Neutrophil (primary cell): ENCODE measurements at regions not wholly inside any gene's neighbourhood (a gene's known extent, or its start where the extent isn't known, plus 50 kb on each side); places are given as distances from the start of the nearest gene placed in this dataset.

ENCODE experiments used
- H3K27ac ChIP-seq: fragments of 200-600 bp; sonication (generic); 2 replicates; pipeline ENCODE4 v1.5.1; 2016; ENCODE audit warnings: mild to moderate bottlenecking, moderate library complexity
- H3K27me3 ChIP-seq: fragments of 200-600 bp; sonication (generic); 2 replicates; pipeline ENCODE4 v1.6.0; 2016; ENCODE audit warnings: mild to moderate bottlenecking
- H3K36me3 ChIP-seq: fragments of 200-600 bp; sonication (generic); 2 replicates; pipeline ENCODE4 v1.5.1; 2017
- H3K4me1 ChIP-seq, 2 experiments: fragments of 200-600 bp in 1 of 2; sonication (generic) in 1 of 2; 1 replicate in 1 of 2; 2 replicates in 1 of 2; pipeline versions ENCODE4 v1.5.1 to v1.6.1; 2013 to 2016; ENCODE audit warnings: low read depth in 1 of 2, low read length in 1 of 2, mild to moderate bottlenecking in 1 of 2, moderate library complexity in 1 of 2; ENCODE audit not compliant: control insufficient read depth in 1 of 2, insufficient read depth in 1 of 2
- H3K4me3 ChIP-seq, 2 experiments: fragments of 200-600 bp in 1 of 2; sonication (generic) in 1 of 2; 1 replicate in 1 of 2; 2 replicates in 1 of 2; pipeline ENCODE4 v1.5.1; 2013 to 2016; ENCODE audit warnings: low read depth in 1 of 2, low read length in 1 of 2, mild to moderate bottlenecking in 1 of 2, moderate library complexity in 1 of 2
- H3K9me3 ChIP-seq: fragments of 200-600 bp; sonication (generic); 2 replicates; pipeline ENCODE4 v1.5.1; 2016
- TF ChIP-seq, protein P1 (sequence below): fragments of 200-600 bp; sonication (generic); IDR thresholded peaks from 2 replicates; pipeline ENCODE4 v1.5.1; 2016; ENCODE audit warnings: antibody characterized with exemption

DNA sequence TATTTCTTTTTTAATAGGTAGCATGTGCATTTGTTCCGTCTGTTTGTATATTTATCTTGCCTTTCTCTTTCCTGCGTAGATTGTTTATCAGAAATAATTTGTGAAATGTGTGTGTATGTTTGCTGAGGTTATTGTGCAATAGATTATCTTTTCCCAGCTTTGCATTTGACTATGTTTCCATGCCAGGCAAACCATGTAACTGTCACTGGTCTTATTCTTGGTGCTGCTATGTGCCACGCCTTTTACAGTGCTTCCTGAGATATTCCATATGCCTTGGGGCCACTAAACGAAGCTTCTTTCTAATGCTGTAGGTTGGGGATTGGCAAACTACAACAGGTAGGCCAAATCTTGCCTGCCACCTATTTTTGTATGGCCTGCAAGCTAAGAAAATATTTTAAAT lies 598.8 kb downstream of the PLPP3 start:
- Histone ChIP-seq H3K4me3 (no peak overlapping the region), H3K27ac (no peak overlapping the region), H3K36me3 (no peaks in the 10 kb centered on the region), H3K27me3 (no peaks in the 10 kb centered on the region), H3K9me3 (no peaks in the 10 kb centered on the region), H3K4me1 (no peaks in the 10 kb centered on the region)
- TF ChIP-seq, protein P1, sequence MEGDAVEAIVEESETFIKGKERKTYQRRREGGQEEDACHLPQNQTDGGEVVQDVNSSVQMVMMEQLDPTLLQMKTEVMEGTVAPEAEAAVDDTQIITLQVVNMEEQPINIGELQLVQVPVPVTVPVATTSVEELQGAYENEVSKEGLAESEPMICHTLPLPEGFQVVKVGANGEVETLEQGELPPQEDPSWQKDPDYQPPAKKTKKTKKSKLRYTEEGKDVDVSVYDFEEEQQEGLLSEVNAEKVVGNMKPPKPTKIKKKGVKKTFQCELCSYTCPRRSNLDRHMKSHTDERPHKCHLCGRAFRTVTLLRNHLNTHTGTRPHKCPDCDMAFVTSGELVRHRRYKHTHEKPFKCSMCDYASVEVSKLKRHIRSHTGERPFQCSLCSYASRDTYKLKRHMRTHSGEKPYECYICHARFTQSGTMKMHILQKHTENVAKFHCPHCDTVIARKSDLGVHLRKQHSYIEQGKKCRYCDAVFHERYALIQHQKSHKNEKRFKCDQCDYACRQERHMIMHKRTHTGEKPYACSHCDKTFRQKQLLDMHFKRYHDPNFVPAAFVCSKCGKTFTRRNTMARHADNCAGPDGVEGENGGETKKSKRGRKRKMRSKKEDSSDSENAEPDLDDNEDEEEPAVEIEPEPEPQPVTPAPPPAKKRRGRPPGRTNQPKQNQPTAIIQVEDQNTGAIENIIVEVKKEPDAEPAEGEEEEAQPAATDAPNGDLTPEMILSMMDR, result no peak

DNA sequence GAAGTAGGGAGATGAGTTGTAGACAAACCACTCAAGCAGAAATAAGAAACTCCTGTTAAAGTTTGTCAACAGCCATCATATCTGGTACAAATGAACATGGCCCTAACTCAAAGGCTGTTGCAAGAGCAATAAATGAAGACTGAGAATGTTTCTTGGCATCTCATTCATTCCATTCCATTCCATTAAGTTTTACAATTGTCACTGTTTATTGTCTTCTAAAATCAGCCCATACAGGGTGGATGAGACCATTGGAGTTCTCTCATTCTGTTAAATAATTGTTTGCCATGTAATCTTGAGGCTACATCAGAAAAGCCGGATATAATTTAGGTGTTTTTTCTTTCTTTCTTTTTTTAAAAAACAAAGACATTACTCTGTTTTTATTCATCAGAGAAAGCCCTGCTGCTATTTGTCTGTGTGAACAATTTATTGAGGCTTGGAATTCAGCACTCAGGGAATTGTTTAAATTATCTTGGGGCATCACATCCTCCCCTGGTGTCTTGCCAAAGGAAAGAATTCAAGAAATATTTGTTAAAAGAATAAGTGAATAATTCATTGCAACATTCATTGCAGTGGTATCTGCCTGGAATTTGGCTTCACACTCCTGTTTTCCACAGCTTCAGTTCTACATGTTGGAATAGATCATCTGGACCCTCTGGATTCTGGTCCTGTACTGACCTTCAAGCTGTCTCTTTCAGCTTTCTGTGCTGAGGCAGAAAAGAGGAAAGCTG lies 604.5 kb downstream of the PLPP3 start:
- TF ChIP-seq, protein P1, result no peak
- Histone ChIP-seq H3K36me3 (no peaks in the 10 kb centered on the region), H3K4me3 (no peak overlapping the region), H3K9me3 (no peaks in the 10 kb centered on the region), H3K27me3 (no peaks in the 10 kb centered on the region), H3K27ac (no peak overlapping the region), H3K4me1 (no peaks in the 10 kb centered on the region)

DNA sequence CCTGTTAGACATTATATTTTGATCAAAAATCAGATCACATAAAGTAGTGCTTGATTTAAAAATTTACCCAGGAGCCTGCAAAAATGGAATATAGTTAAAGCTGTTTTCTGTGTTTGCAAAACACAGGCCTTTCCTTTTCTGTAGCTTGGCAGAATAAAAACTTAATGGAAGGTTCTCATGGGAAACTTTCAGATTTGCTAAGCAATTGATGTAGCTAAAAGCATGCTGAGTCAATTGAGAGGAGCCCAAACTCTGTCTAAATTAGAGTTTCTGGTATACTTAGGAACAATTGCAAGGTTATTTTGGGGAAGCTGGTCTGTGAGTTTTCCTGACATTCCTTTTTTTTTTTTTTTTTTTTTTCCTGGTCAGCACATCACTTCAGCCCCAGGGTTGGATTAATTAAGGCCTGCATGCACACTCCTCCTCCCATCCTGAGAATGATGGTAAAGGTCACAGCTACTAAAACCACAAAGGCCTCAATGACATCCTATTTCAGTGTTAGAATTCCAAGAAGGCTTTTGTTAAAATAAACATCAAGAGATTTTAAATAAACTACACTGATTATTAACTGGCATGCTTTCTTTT lies 608.7 kb downstream of the PLPP3 start:
- TF ChIP-seq, protein P1, result no peak
- H3K4me1 ChIP-seq, result no peaks in the 10 kb centered on the region
- no peaks in the 10 kb centered on the region for H3K9me3 ChIP-seq
- peaks cover 7% of the 10 kb centered on the region for H3K27me3 ChIP-seq
- H3K27ac ChIP-seq, result no peak overlapping the region
- H3K4me3 ChIP-seq, result no peak overlapping the region
- H3K36me3 ChIP-seq, result no peaks in the 10 kb centered on the region

DNA sequence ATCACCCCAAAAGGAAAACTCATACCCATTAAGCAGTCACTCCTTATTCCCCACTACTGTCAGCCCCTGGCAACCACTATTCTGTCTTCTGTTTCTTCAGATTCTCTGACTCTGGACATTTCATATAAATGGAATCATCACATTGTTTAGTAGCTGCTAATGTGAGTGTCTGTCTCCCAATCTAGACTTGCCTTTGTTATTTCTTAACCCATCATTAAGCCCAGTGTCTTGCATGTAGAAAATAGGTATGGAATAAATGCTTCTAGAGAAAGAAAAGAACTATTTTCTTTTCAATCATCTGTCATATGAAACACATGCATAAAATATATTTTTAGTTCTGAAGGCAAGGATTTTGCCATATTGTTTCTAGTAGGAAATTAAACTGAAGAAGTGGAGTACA lies 610.0 kb downstream of the PLPP3 start:
- Histone ChIP-seq H3K9me3 (no peaks in the 10 kb centered on the region), H3K4me1 (no peaks in the 10 kb centered on the region), H3K27ac (no peak overlapping the region), H3K4me3 (no peak overlapping the region), H3K36me3 (no peaks in the 10 kb centered on the region), H3K27me3 (peaks cover 8% of the 10 kb centered on the region)
- TF ChIP-seq, protein P1, result no peak

DNA sequence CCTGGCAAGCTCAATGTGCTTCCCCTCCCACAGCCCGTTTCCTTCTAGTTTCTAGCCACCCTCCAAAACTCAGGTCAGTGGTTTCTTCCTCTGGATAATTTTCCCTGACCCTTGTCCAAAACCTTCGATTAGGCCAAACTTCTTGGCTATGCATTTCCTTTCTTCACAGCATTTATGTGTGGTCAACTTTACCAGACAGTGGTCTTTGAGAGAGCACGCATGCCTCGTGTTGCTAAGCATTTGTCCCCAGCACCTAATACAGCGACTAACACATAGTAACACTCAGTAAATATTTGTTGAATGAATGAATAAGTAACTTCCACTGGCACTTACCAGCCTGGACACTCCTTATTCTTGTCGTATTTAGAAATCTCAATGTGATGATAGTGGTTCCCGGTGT lies 610.7 kb downstream of the PLPP3 start:
- TF ChIP-seq, protein P1, result no peak
- Histone ChIP-seq H3K27me3 (peaks cover 8% of the 10 kb centered on the region), H3K4me3 (no peak overlapping the region), H3K9me3 (no peaks in the 10 kb centered on the region), H3K4me1 (no peaks in the 10 kb centered on the region), H3K36me3 (no peaks in the 10 kb centered on the region), H3K27ac (no peak overlapping the region)
